ENCODE measurements at regions not wholly inside any gene's neighbourhood (a gene's known extent, or its start where the extent isn't known, plus 50 kb on each side); places are given as distances from the start of the nearest gene placed in this dataset.

GRCh38 chr6:119459207-119459974 lies 109.8 kb upstream of the MAN1A1 start:
- WGBS, 2 experiments (ENCODE audit: extremely low coverage in 2 of 2, insufficient read length in 1 of 2): no CpG with 5 or more reads among the region's 6 CpGs
- in situ Hi-C loops (cut with MboI; ENCODE audit: low sequenced_read_pairs) (no loop called here), intact Hi-C loops (cut with micrococcal nuclease) (no loop called here), dilution Hi-C loops (cut with HindIII; ENCODE audit: low sequenced_read_pairs, unreplicated experiment) (no loop called here)
- Histone ChIP-seq H2AK5ac (ENCODE audit: low read depth, low read length) (no peak overlapping the region), H4K20me1 (ENCODE audit: insufficient read depth, low read length) (no peaks in the 10 kb centered on the region), H2AK9ac (replicated peaks; ENCODE audit: low read depth, low read length, poor library complexity) (no peak overlapping the region), H4K5ac (ENCODE audit: low read depth, low read length) (no peak overlapping the region), H2BK5ac (ENCODE audit: low read depth, low read length, poor library complexity, severe bottlenecking) (no peak overlapping the region), H4K91ac (ENCODE audit: insufficient read depth, low read depth, low read length) (no peak overlapping the region), H4K8ac (ENCODE audit: low read depth in 2 of 2, low read length in 2 of 2) (no peak overlapping the region), H3K4me3 (ENCODE audit: insufficient read depth, low read depth, low read length) (no peak overlapping the region), H3K36me3 (ENCODE audit: control insufficient read depth, insufficient read depth, low read length) (no peaks in the 10 kb centered on the region), H3K9me1 (ENCODE audit: insufficient read depth, low read length) (no peaks in the 10 kb centered on the region), H2BK15ac (ENCODE audit: low read depth, low read length) (no peak overlapping the region), H3K4me1 (ENCODE audit: control insufficient read depth, insufficient read depth, low read length) (no peaks in the 10 kb centered on the region), H3K18ac (ENCODE audit: low read depth, low read length) (no peak overlapping the region), H3K27me3 (ENCODE audit: control insufficient read depth, insufficient read depth, low read length) (peaks cover 2% of the 10 kb centered on the region; the same call in 1 of the 2 replicates), H3K4me2 (ENCODE audit: low read depth, low read length) (no peak overlapping the region), H3K4ac (ENCODE audit: low read depth, low read length) (no peak overlapping the region), H3K79me1 (ENCODE audit: low read depth in 1 of 2, low read length in 2 of 2) (no peaks in the 10 kb centered on the region), H3K9me3 (ENCODE audit: control insufficient read depth, insufficient read depth, low read length) (no peaks in the 10 kb centered on the region), H3K9ac (ENCODE audit: low read depth, low read length) (no peak overlapping the region), H3K27ac (ENCODE audit: insufficient read depth, low read length) (no peak overlapping the region), H3K56ac (ENCODE audit: extremely low read depth, insufficient read depth, low read length) (no peak overlapping the region), H3K23ac (ENCODE audit: low read depth, low read length) (no peak overlapping the region), H2AFZ (replicated peaks; ENCODE audit: low read length, poor library complexity) (no peak overlapping the region), H3K14ac (replicated peaks; ENCODE audit: low read depth, low read length) (no peak overlapping the region), H2BK120ac (ENCODE audit: low read depth, low read length) (no peak overlapping the region), H2BK20ac (ENCODE audit: low read depth, low read length) (no peak overlapping the region)
- TF ChIP-seq MAZ (IDR thresholded peaks at IDR 0.05; ENCODE audit: borderline replicate concordance, low read depth, low read length): no peak
- POLR2A ChIA-PET (ENCODE audit: unreplicated experiment): no interaction called here
- no TSS peak for BruUV-seq (replicated peaks)
- DNase-seq: no peak
- CTCF ChIA-PET: no interaction called here
- no peak for ATAC-seq (ENCODE audit: low read depth)

Data from IMR-90 (cell line).